H1 (cell line): ENCODE measurements at regions not wholly inside any gene's neighbourhood (a gene's known extent, or its start where the extent isn't known, plus 50 kb on each side); places are given as distances from the start of the nearest gene placed in this dataset.

Source experiments
- BACH1 ChIP-seq: IDR thresholded peaks from 2 replicates; pipeline ENCODE4 v1.6.1; 2012; ENCODE audit warnings: low read length, improper control_type of control experiment
- BRCA1 ChIP-seq: IDR thresholded peaks from 2 replicates; pipeline ENCODE4 v1.6.1; 2012; ENCODE audit warnings: low read depth, low read length, improper control_type of control experiment
- CBX8 ChIP-seq: fragments of 300-800, 300-1000 bp; sonication (generic); IDR thresholded peaks from 2 replicates; pipeline ENCODE4 v1.7.1; 2016; ENCODE audit warnings: low read depth, low read length, borderline replicate concordance
- CEBPB ChIP-seq: IDR thresholded peaks from 2 replicates; pipeline ENCODE4 v1.6.1; 2012; ENCODE audit warnings: low read depth, low read length
- CHD1 ChIP-seq: IDR thresholded peaks from 2 replicates; pipeline ENCODE4 v1.6.1; 2012; ENCODE audit warnings: low read depth, low read length, improper control_type of control experiment
- CTBP2 ChIP-seq: IDR thresholded peaks from 2 replicates; pipeline ENCODE4 v1.7.0; 2011; ENCODE audit warnings: borderline replicate concordance, mild to moderate bottlenecking, moderate library complexity, mixed read lengths, low read length; ENCODE audit not compliant: insufficient read depth, insufficient read length
- FOSL1 ChIP-seq: IDR thresholded peaks from 2 replicates; pipeline ENCODE4 v1.6.1; 2011; ENCODE audit warnings: mild to moderate bottlenecking, low read depth, low read length, moderate library complexity; ENCODE audit not compliant: insufficient read depth
- JUN ChIP-seq: IDR thresholded peaks from 2 replicates; pipeline ENCODE4 v1.6.1; 2011; ENCODE audit warnings: low read depth, mild to moderate bottlenecking, improper control_type of control experiment, low read length
- KDM1A ChIP-seq: fragments of 200-600, 300-600 bp; sonication (generic); IDR thresholded peaks from 2 replicates; pipeline ENCODE4 v1.7.1; 2016; ENCODE audit warnings: mild to moderate bottlenecking, low read length, borderline replicate concordance
- KDM5A ChIP-seq: fragments of 200-600 bp; IDR thresholded peaks from 2 replicates; pipeline ENCODE4 v1.7.1; 2012; ENCODE audit warnings: mild to moderate bottlenecking, low read length, inconsistent platforms, mixed read lengths
- MAFK ChIP-seq: IDR thresholded peaks from 2 replicates; pipeline ENCODE4 v1.6.1; 2012; ENCODE audit warnings: low read depth, mild to moderate bottlenecking, improper control_type of control experiment, low read length
- NANOG ChIP-seq: IDR thresholded peaks from 2 replicates; pipeline ENCODE4 v1.6.1; 2011; ENCODE audit warnings: low read length, low read depth, mild to moderate bottlenecking, inconsistent platforms; ENCODE audit not compliant: insufficient read depth, poor library complexity, severe bottlenecking
- NRF1 ChIP-seq: IDR thresholded peaks from 2 replicates; pipeline ENCODE4 v1.6.1; 2011; ENCODE audit warnings: mild to moderate bottlenecking, low read depth, low read length, improper control_type of control experiment
- RBBP5 ChIP-seq: IDR thresholded peaks from 2 replicates; pipeline ENCODE4 v1.7.1; 2012; ENCODE audit warnings: low read depth, mild to moderate bottlenecking, inconsistent platforms, low read length, moderate library complexity, borderline replicate concordance
- SAP30 ChIP-seq: fragments of 300-600 bp; sonication (generic); IDR thresholded peaks from 2 replicates; pipeline ENCODE4 v1.7.1; 2012; ENCODE audit warnings: low read length, moderate library complexity, mild to moderate bottlenecking, inconsistent platforms; ENCODE audit not compliant: insufficient read depth, insufficient replicate concordance
- SIN3A ChIP-seq, 2 experiments: IDR thresholded peaks in 1 of 2; conservative IDR thresholded peaks in 1 of 2; 2 replicates each; pipeline ENCODE4 v1.6.1; 2011 to 2012; ENCODE audit warnings: low read length in 2 of 2, improper control_type of control experiment in 1 of 2, low read depth in 1 of 2, mild to moderate bottlenecking in 1 of 2
- SP1 ChIP-seq: IDR thresholded peaks from 2 replicates; pipeline ENCODE4 v1.6.1; 2011; ENCODE audit warnings: low read depth, low read length
- SRF ChIP-seq: IDR thresholded peaks from 2 replicates; pipeline ENCODE4 v1.6.1; 2011; ENCODE audit warnings: mild to moderate bottlenecking, low read depth, low read length, moderate library complexity
- TAF1 ChIP-seq: IDR thresholded peaks from 2 replicates; pipeline ENCODE4 v1.6.1; 2011; ENCODE audit warnings: mild to moderate bottlenecking, low read depth, low read length
- TBP ChIP-seq: IDR thresholded peaks from 2 replicates; pipeline ENCODE4 v1.6.1; 2011; ENCODE audit warnings: low read depth, low read length, improper control_type of control experiment
- TCF12 ChIP-seq: IDR thresholded peaks from 2 replicates; pipeline ENCODE4 v1.6.1; 2011; ENCODE audit warnings: low read depth, mild to moderate bottlenecking, low read length
- TEAD4 ChIP-seq: IDR thresholded peaks from 2 replicates; pipeline ENCODE4 v1.6.1; 2012; ENCODE audit warnings: low read depth, low read length, inconsistent platforms, mixed read lengths
- YY1 ChIP-seq: IDR thresholded peaks from 2 replicates; pipeline ENCODE4 v1.6.1; 2011; ENCODE audit warnings: low read depth, mild to moderate bottlenecking, low read length
- TF ChIP-seq, protein P1 (sequence below): IDR thresholded peaks from 2 replicates; pipeline ENCODE4 v1.6.1; 2012; ENCODE audit warnings: inconsistent platforms
- TF ChIP-seq, protein P2 (sequence below): IDR thresholded peaks from 2 replicates; pipeline ENCODE4 v1.6.1; 2011; ENCODE audit warnings: low read length, improper control_type of control experiment

DNA sequence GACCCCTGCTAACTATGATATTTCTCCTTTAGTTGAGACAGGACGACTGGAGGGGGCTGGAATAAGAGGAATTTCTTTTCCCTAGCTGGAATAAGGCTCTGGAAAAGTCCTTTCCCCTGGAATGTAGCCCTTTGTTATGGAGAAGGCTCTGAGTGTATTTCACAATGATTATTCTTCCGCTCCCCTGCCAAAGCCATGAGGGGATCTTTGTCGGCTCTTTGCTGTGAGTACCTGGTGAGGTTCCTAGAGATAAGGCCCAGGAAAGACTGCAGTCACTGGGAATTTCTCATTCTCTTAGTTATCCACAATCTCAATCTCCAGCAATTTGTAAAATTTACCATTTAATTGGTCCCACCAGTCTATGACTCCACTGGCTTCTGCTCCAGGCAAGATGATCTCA is 340.2 kb upstream of the HNRNPA3 start (continued):
- peak; percentile 47; the same call in 1 of the 2 replicates for TF ChIP-seq SP1
- no peak for TF ChIP-seq JUN
- no peak for TF ChIP-seq SRF
- TF ChIP-seq CEBPB: peak; percentile 98
- TF ChIP-seq TEAD4: peak; percentile 96
- TF ChIP-seq TBP: no peak
- TF ChIP-seq CBX8: no peak
- TF ChIP-seq BACH1: no peak
- TF ChIP-seq MAFK: no peak
- no peak for TF ChIP-seq CTBP2
- no peak for TF ChIP-seq KDM5A
- TF ChIP-seq NANOG: peak; percentile 43
- no peak for TF ChIP-seq NRF1
- TF ChIP-seq YY1: no peak
- 0 out of 2 replicates have a peak, but pooled peaks have one; percentile 7 for TF ChIP-seq TCF12
- TF ChIP-seq KDM1A: no peak
- no peak for TF ChIP-seq CHD1
- peak; percentile 4; the same call in 1 of the 2 replicates for TF ChIP-seq BRCA1
- TF ChIP-seq, protein P1, sequence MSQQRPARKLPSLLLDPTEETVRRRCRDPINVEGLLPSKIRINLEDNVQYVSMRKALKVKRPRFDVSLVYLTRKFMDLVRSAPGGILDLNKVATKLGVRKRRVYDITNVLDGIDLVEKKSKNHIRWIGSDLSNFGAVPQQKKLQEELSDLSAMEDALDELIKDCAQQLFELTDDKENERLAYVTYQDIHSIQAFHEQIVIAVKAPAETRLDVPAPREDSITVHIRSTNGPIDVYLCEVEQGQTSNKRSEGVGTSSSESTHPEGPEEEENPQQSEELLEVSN: no peak
- no peak for TF ChIP-seq SIN3A (conservative IDR thresholded peaks at IDR 0.05 in 1 of 2, IDR thresholded peaks at IDR 0.05 in 1 of 2; ENCODE audit: low read depth in 1 of 2, low read length in 2 of 2)
- TF ChIP-seq SAP30: no peak
- no peak for TF ChIP-seq FOSL1
- TF ChIP-seq, protein P2, sequence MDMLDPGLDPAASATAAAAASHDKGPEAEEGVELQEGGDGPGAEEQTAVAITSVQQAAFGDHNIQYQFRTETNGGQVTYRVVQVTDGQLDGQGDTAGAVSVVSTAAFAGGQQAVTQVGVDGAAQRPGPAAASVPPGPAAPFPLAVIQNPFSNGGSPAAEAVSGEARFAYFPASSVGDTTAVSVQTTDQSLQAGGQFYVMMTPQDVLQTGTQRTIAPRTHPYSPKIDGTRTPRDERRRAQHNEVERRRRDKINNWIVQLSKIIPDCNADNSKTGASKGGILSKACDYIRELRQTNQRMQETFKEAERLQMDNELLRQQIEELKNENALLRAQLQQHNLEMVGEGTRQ: no peak
- TF ChIP-seq TAF1: no peak
- no peak for TF ChIP-seq RBBP5
